Heart left ventricle (tissue), 16 donors: ENCODE measurements at regions not wholly inside any gene's neighbourhood (a gene's known extent, or its start where the extent isn't known, plus 50 kb on each side); places are given as distances from the start of the nearest gene placed in this dataset.

Experiments used
- ATAC-seq, 4 donors: fragments of 200-7000 bp; cut with Tn5 transposase; one replicate each; pipeline ENCODE4 v1.9.1; 2020 to 2022; ENCODE audit warnings: moderate library complexity in 4 of 4, mild to moderate bottlenecking in 3 of 4, moderate number of reproducible peaks in 1 of 4
- DNase-seq, 5 donors: peaks; one replicate each; pipeline ENCODE4 v3.0.0-alpha.2; 2020
- H3K27ac ChIP-seq, 12 donors: fragments of 200-600 bp; sonication (generic) in 4 of 12; one replicate each; pipeline versions ENCODE4 v1.5.0 to v1.8.0; 2016 to 2022; ENCODE audit warnings: mild to moderate bottlenecking in 2 of 12
- H3K27me3 ChIP-seq, 9 donors: fragments of 200-600 bp; sonication (generic) in 2 of 9; one replicate each; pipeline versions ENCODE4 v1.5.1 to v1.8.0; 2016 to 2022; ENCODE audit warnings: mild to moderate bottlenecking in 3 of 9
- H3K36me3 ChIP-seq, 9 donors: fragments of 200-600 bp; sonication (generic) in 2 of 9; one replicate each; pipeline versions ENCODE4 v1.5.0 to v1.8.0; 2018 to 2022; ENCODE audit warnings: mild to moderate bottlenecking in 2 of 9
- H3K4me1 ChIP-seq, 12 donors: fragments of 200-600 bp; sonication (generic) in 4 of 12; one replicate each; pipeline versions ENCODE4 v1.5.0 to v1.8.0; 2016 to 2022; ENCODE audit warnings: mild to moderate bottlenecking in 3 of 12
- H3K4me3 ChIP-seq, 12 donors: fragments of 200-600 bp; sonication (generic) in 4 of 12; one replicate each; pipeline versions ENCODE4 v1.5.0 to v1.8.0; 2017 to 2022; ENCODE audit warnings: mild to moderate bottlenecking in 9 of 12, moderate library complexity in 4 of 12
- H3K9me3 ChIP-seq, 12 donors: fragments of 200-600 bp; sonication (generic) in 4 of 12; one replicate each; pipeline versions ENCODE4 v1.5.0 to v1.8.0; 2016 to 2022; ENCODE audit warnings: mild to moderate bottlenecking in 1 of 12
- CTCF ChIP-seq, 12 donors: fragments of 200-600 bp; sonication (generic) in 4 of 12; IDR thresholded peaks; one replicate each; pipeline versions ENCODE4 v1.5.0 to v1.8.0; 2018 to 2022; ENCODE audit warnings: antibody characterized with exemption in 12 of 12, mild to moderate bottlenecking in 5 of 12
- POLR2A ChIP-seq, 2 donors: fragments of 450-650 bp; IDR thresholded peaks; one replicate each; pipeline ENCODE4 v1.6.1; 2017; ENCODE audit warnings: antibody characterized with exemption in 2 of 2, mild to moderate bottlenecking in 2 of 2, moderate library complexity in 2 of 2
- WGBS, 4 donors: extraction: QIAGEN DNeasy Blood & Tissue Kit in 2 of 4; methylation state at CpG; one replicate each; pipeline versions ENCODE4 v1.1.5 to v1.1.7; 2013 to 2018; 5-methylcytosine and 5-hydroxymethylcytosine counted together
- intact Hi-C, 10 donors: fragments of 100-400 bp; cut with DNase I; formaldehyde crosslinking; loops; one replicate each; pipeline versions ENCODE4 v1.11.1 to v1.14.2; 2022
- donor health status: ischemic (EF 13 %, LVEDD 7.1; RV severe dilation, severe dysfunction).
- donor health status: healthy with polysubstance abuse.
- donor health status: DM: no; HTN: yes; CAD: no.
- donor health status: DM: no; HTN: no; CAD: no.
- donor health status: ischemic (EF 25% LVEDD 6.9; RV normal size, moderate dysfunction).
- donor health status: ischemic (EF 25% LVEDD 5.7; RV mildly dilated, moderate dysfunction).
- donor health status: healthy.
- donor health status: DM: yes; HTN: yes; CAD: no.
- donor health status: ischemic (EF 35%, LVEDD 5.7; RV mildly dilated, moderate dysfunction).
- donor health status: nonischemic (EF 11% LVEDD 7.7; RV severe dilation, severe dysfunction).
- donor health status: DM: yes; HTN: yes; CAD: no.
- donor health status: PGD.
- donor health status: ischemic (EF 29% LVEDD 5.4; RV normal size, mild dysfunction).
- donor health status: nonischemic (EF 23%, LVEDD 6.1; RV moderate dilation, normal function).

GRCh38 chr2:51629406-51629805 is 597.5 kb upstream of the NRXN1 start:
- no peak for ATAC-seq
- no peak for DNase-seq
- H3K27me3 ChIP-seq: no peaks in the 10 kb centered on the region
- TF ChIP-seq POLR2A (IDR thresholded peaks at IDR 0.05): no peak
- no peak for TF ChIP-seq CTCF (IDR thresholded peaks at IDR 0.05)
- no peak overlapping the region for H3K4me3 ChIP-seq
- WGBS, 4 donors: 46 to 57% (median 54%) methylated on average over 3 of the region's 3 CpGs
- H3K27ac ChIP-seq: no peak overlapping the region
- no peaks in the 10 kb centered on the region for H3K36me3 ChIP-seq
- H3K9me3 ChIP-seq: peaks cover 0 to 16% (median 0%) of the 10 kb centered on the region in 12 donors
- intact Hi-C loops: no loop called here
- no peaks in the 10 kb centered on the region for H3K4me1 ChIP-seq

GRCh38 chr2:51628917-51629316 is 597.0 kb upstream of the NRXN1 start:
- H3K4me3 ChIP-seq: no peak overlapping the region
- WGBS, 4 donors: 28 to 45% (median 38%) methylated on average over 3 of the region's 3 CpGs
- no peak for TF ChIP-seq POLR2A (IDR thresholded peaks at IDR 0.05)
- no peak for TF ChIP-seq CTCF (IDR thresholded peaks at IDR 0.05)
- no peaks in the 10 kb centered on the region for H3K36me3 ChIP-seq
- ATAC-seq (no peak), DNase-seq (no peak)
- peaks cover 0 to 16% (median 0%) of the 10 kb centered on the region in 12 donors for H3K9me3 ChIP-seq
- intact Hi-C loops: no loop called here
- H3K27ac ChIP-seq: no peak overlapping the region
- no peaks in the 10 kb centered on the region for H3K27me3 ChIP-seq
- no peaks in the 10 kb centered on the region for H3K4me1 ChIP-seq

- H3K27ac ChIP-seq: no peak overlapping the region
- H3K9me3 ChIP-seq: peaks cover 0 to 8% (median 0%) of the 10 kb centered on the region in 12 donors
- no peak overlapping the region for H3K4me3 ChIP-seq
- ATAC-seq (no peak), DNase-seq (no peak)
- H3K36me3 ChIP-seq: no peaks in the 10 kb centered on the region
- H3K27me3 ChIP-seq: no peaks in the 10 kb centered on the region
- no peak for TF ChIP-seq CTCF (IDR thresholded peaks at IDR 0.05)
- no peak for TF ChIP-seq POLR2A (IDR thresholded peaks at IDR 0.05)
- intact Hi-C loops: no loop called here
- H3K4me1 ChIP-seq: no peaks in the 10 kb centered on the region
- WGBS, 4 donors: 80 to 86% (median 82%) methylated on average over 3 of the region's 3 CpGs
Measured at GRCh38 chr2:51624995-51625394, 593.1 kb upstream of the NRXN1 start.

- DNase-seq (no peak), ATAC-seq (no peak)
- 54 to 57% (median 55%) methylated on average over 1 of the region's 1 CpG for WGBS, 4 donors
- Histone ChIP-seq H3K36me3 (no peaks in the 10 kb centered on the region), H3K4me1 (no peaks in the 10 kb centered on the region), H3K4me3 (no peak overlapping the region), H3K27me3 (no peaks in the 10 kb centered on the region), H3K27ac (no peak overlapping the region), H3K9me3 (peaks cover 0 to 5% (median 0%) of the 10 kb centered on the region in 12 donors)
- TF ChIP-seq POLR2A (IDR thresholded peaks at IDR 0.05) (no peak), CTCF (IDR thresholded peaks at IDR 0.05) (no peak)
- intact Hi-C loops: no loop called here
Measured at GRCh38 chr2:51620796-51621195, 588.9 kb upstream of the NRXN1 start.
